Breast epithelium (tissue), 4 donors: ENCODE measurements at regions not wholly inside any gene's neighbourhood (a gene's known extent, or its start where the extent isn't known, plus 50 kb on each side); places are given as distances from the start of the nearest gene placed in this dataset.

ENCODE experiments used
- DNase-seq, 2 donors: peaks; one replicate each; pipeline ENCODE4 v3.0.0-alpha.2; 2019; ENCODE audit warnings: low spot score in 2 of 2
- H3K27ac ChIP-seq, 2 donors: fragments of 200-600 bp; sonication (generic) in 1 of 2; one replicate each; pipeline ENCODE4 v1.5.1; 2016 to 2019; ENCODE audit warnings: mild to moderate bottlenecking in 1 of 2
- H3K27me3 ChIP-seq, 2 donors: fragments of 200-600 bp; sonication (generic) in 1 of 2; one replicate each; pipeline versions ENCODE4 v1.5.1 to v1.6.0; 2017 to 2019; ENCODE audit warnings: control low read depth in 1 of 2, mild to moderate bottlenecking in 1 of 2
- H3K36me3 ChIP-seq: fragments of 200-600 bp; one replicate; pipeline ENCODE4 v1.5.1; 2019
- H3K4me1 ChIP-seq, 2 donors: fragments of 200-600 bp; sonication (generic); one replicate each; pipeline ENCODE4 v1.5.1; 2016 to 2019; ENCODE audit warnings: control low read depth in 1 of 2
- H3K4me3 ChIP-seq, 3 donors: fragments of 200-600 bp; sonication (generic); 1 replicate in 2 of 3; 2 replicates in 1 of 3; pipeline ENCODE4 v1.5.1; 2016 to 2019; ENCODE audit warnings: mild to moderate bottlenecking in 3 of 3, moderate library complexity in 2 of 3
- H3K9me3 ChIP-seq, 2 donors: fragments of 200-600 bp; sonication (generic) in 1 of 2; one replicate each; pipeline ENCODE4 v1.5.1; 2016 to 2019; ENCODE audit warnings: control low read depth in 1 of 2
- POLR2A ChIP-seq: fragments of 450-650 bp; IDR thresholded peaks from one replicate; pipeline ENCODE4 v1.6.1; 2016; ENCODE audit warnings: antibody characterized with exemption, mild to moderate bottlenecking, moderate library complexity
- POLR2AphosphoS5 ChIP-seq, 3 donors: sonication (generic); formaldehyde crosslinking; IDR thresholded peaks; one replicate each; pipeline ENCODE4 v1.6.1; 2017; ENCODE audit warnings: antibody characterized with exemption in 3 of 3
- intact Hi-C: fragments of 100-400 bp; cut with DNase I; formaldehyde crosslinking; loops from one replicate; pipeline ENCODE4 v1.15.1; 2023; ENCODE audit warnings: low total_unique reads
- TF ChIP-seq, protein P1 (sequence below), 3 donors: fragments of 450-650 bp; IDR thresholded peaks; one replicate each; pipeline ENCODE4 v1.5.1; 2016 to 2017; ENCODE audit warnings: antibody characterized with exemption in 3 of 3, mild to moderate bottlenecking in 3 of 3, moderate library complexity in 3 of 3

DNA sequence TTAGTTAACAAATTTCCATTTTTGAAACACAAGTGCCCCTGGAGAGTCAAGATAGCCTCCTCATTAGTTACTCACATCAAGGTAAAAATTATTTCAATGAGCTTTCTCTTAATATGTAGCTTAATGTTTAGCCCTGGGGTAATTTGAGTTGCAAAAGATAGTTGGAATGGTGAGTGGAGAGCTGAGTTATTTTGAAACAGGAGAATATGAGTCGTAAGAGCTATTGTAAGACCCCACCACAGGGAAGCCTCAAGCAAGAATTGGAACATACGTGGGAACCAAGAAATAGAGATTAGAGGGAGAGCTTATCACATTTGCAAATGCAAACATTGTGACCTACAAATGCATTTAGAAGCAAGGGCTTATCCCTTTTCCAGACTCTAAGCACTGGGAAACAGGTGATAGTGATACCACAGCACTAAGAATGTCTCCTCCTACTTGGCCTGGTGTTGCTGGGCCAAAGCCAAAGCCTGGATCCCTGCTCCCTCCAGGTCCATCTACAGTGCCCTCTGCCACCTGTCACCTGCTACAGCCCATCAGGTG lies 635.1 kb downstream of the PTPRC start:
- Histone ChIP-seq H3K4me1 (no peaks in the 10 kb centered on the region), H3K27me3 (no peaks in the 10 kb centered on the region), H3K27ac (no peak overlapping the region), H3K36me3 (no peaks in the 10 kb centered on the region), H3K4me3 (no peak overlapping the region), H3K9me3 (no peaks in the 10 kb centered on the region)
- TF ChIP-seq, protein P1, sequence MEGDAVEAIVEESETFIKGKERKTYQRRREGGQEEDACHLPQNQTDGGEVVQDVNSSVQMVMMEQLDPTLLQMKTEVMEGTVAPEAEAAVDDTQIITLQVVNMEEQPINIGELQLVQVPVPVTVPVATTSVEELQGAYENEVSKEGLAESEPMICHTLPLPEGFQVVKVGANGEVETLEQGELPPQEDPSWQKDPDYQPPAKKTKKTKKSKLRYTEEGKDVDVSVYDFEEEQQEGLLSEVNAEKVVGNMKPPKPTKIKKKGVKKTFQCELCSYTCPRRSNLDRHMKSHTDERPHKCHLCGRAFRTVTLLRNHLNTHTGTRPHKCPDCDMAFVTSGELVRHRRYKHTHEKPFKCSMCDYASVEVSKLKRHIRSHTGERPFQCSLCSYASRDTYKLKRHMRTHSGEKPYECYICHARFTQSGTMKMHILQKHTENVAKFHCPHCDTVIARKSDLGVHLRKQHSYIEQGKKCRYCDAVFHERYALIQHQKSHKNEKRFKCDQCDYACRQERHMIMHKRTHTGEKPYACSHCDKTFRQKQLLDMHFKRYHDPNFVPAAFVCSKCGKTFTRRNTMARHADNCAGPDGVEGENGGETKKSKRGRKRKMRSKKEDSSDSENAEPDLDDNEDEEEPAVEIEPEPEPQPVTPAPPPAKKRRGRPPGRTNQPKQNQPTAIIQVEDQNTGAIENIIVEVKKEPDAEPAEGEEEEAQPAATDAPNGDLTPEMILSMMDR (IDR thresholded peaks at IDR 0.05): no peak
- TF ChIP-seq POLR2A (no peak), POLR2AphosphoS5 (IDR thresholded peaks at IDR 0.05) (no peak)
- no peak for DNase-seq
- intact Hi-C loops: no loop called here

DNA sequence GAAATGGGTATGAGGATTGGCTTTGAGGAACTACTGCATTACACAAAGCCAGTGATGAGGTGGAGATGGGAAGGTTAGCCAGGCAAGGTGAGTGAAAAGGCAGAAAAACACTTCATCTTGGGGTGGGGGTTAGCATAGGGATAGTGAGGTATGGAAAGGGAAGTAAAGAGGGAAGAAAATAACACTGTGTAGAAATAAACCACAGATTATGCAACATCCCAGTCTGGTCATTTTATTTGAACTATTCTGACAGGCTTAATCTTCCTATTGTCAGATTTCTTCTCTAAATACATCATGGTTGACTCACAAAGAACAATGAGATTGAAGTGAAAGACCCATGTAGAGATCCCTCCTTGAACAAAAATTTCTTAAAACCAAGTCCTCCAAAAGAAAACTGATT lies 640.2 kb downstream of the PTPRC start:
- intact Hi-C loops: no loop called here
- H3K4me3 ChIP-seq: no peak overlapping the region
- no peak overlapping the region for H3K27ac ChIP-seq
- TF ChIP-seq, protein P1 (IDR thresholded peaks at IDR 0.05): no peak
- TF ChIP-seq POLR2AphosphoS5 (IDR thresholded peaks at IDR 0.05): no peak
- no peak for TF ChIP-seq POLR2A
- no peaks in the 10 kb centered on the region for H3K4me1 ChIP-seq
- no peak for DNase-seq
- H3K36me3 ChIP-seq: no peaks in the 10 kb centered on the region
- H3K9me3 ChIP-seq: no peaks in the 10 kb centered on the region
- H3K27me3 ChIP-seq: no peaks in the 10 kb centered on the region

DNA sequence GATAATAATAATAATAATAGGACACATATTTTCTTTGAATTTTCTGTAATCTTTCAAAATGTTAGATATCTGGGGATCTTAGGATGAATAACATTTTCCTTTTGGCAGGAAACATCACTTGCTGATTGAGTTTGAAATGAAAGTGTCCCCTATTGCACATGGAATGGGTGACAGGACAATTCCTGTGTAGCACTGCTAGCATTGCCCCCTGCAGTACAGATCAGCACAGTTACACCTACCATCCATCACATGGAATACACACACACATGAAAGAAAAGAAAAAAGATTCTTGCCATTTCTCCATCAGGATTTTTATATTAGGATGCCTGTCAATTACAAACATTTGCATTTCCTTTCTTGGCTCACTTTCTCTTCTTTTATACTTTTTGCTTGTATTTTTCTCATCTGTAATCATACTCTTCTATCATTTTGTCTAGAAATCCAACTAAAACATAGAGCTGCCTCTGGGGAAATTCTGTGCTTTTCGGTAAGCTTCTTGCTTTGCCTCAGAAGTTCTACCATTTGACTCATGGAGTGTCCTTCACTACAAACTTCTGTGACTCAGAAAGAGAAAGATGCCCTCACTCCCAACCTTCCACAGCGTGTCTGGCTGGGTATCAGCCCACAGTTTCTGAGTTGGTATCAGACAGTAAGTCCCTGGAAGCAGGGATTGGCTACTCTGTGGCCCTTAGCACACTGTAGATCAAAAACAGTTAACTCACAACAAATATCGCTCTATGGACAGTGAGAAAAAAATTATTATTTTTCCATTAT lies 641.2 kb downstream of the PTPRC start:
- no peaks in the 10 kb centered on the region for H3K27me3 ChIP-seq
- TF ChIP-seq POLR2A (no peak), POLR2AphosphoS5 (IDR thresholded peaks at IDR 0.05) (no peak)
- TF ChIP-seq, protein P1 (IDR thresholded peaks at IDR 0.05): no peak
- H3K4me1 ChIP-seq: no peaks in the 10 kb centered on the region
- intact Hi-C loops: no loop called here
- no peaks in the 10 kb centered on the region for H3K9me3 ChIP-seq
- H3K27ac ChIP-seq: no peak overlapping the region
- no peak for DNase-seq
- no peak overlapping the region for H3K4me3 ChIP-seq
- H3K36me3 ChIP-seq: no peaks in the 10 kb centered on the region

DNA sequence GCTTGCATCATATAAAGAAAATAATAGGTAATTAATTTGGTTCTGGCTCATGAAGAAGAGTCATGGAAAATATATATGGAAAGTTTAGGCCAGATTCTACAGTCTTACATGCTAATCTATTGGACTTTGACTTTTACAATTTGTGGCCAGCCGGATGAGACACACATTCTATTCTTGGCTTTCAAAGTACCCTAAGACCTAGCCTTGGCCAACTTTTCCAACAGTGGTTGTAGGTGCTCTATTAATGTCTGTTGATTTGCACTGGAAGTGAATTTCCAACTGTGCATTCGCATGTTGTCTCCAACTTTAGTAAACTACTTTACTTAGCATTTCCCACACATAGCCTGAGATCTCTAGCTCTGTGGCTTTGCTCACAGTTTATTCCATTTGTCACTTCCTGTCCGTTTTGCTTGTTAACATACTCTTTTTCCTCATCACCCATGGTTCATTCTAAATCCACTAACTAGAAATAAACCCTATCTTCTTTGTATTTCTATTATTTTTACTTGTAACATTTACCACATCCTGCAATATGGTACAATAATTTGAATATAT lies 644.0 kb downstream of the PTPRC start:
- Histone ChIP-seq H3K4me1 (no peaks in the 10 kb centered on the region), H3K27me3 (no peaks in the 10 kb centered on the region), H3K27ac (no peak overlapping the region), H3K9me3 (no peaks in the 10 kb centered on the region), H3K4me3 (no peak overlapping the region), H3K36me3 (no peaks in the 10 kb centered on the region)
- intact Hi-C loops: no loop called here
- DNase-seq: no peak
- no peak for TF ChIP-seq POLR2A
- TF ChIP-seq, protein P1 (IDR thresholded peaks at IDR 0.05): no peak
- TF ChIP-seq POLR2AphosphoS5 (IDR thresholded peaks at IDR 0.05): no peak

DNA sequence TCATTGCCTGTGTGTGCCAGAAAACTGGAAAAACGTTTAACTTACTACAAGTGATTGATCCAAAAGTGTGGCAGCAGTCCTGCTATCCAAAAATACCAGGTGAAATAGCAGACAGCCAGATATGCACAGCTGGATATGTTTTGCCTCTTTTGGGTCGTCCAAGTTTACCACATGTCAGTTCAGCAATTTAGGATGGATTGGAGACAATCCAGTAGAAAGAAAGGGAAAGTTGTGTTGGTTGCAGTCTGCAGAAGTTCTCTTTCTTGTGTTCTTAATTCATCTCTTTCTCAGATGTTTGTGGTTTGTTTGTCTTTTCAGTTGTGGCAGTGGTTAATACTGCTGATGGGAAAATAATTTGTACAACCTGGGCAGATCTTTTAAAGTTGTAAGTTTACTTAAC lies 645.0 kb downstream of the PTPRC start:
- H3K9me3 ChIP-seq: no peaks in the 10 kb centered on the region
- DNase-seq: no peak
- H3K27ac ChIP-seq: no peak overlapping the region
- intact Hi-C loops: no loop called here
- H3K4me1 ChIP-seq: no peaks in the 10 kb centered on the region
- H3K36me3 ChIP-seq: no peaks in the 10 kb centered on the region
- TF ChIP-seq POLR2AphosphoS5 (IDR thresholded peaks at IDR 0.05): no peak
- TF ChIP-seq POLR2A: no peak
- TF ChIP-seq, protein P1 (IDR thresholded peaks at IDR 0.05): no peak
- no peak overlapping the region for H3K4me3 ChIP-seq
- H3K27me3 ChIP-seq: no peaks in the 10 kb centered on the region
